HL-60 (cell line): ENCODE measurements at regions not wholly inside any gene's neighbourhood (a gene's known extent, or its start where the extent isn't known, plus 50 kb on each side); places are given as distances from the start of the nearest gene placed in this dataset.

Experiments
- DNase-seq, 2 experiments: peaks; one replicate each; pipeline ENCODE4 v3.0.0-alpha.2; 2010 to 2020; ENCODE audit warnings: low read depth in 1 of 2, low spot score in 1 of 2
- H3K27ac ChIP-seq: fragments of 250-450 bp; sonication (Bioruptor Pico); replicated peaks from 2 replicates; pipeline ENCODE4 v1.5.1; 2020; ENCODE audit warnings: mild to moderate bottlenecking, moderate library complexity
- H3K27me3 ChIP-seq: fragments of 250-450 bp; sonication (Bioruptor Pico); 2 replicates; pipeline ENCODE4 v1.5.1; 2021; ENCODE audit warnings: mild to moderate bottlenecking, moderate library complexity; ENCODE audit not compliant: insufficient read depth, poor library complexity, severe bottlenecking
- H3K4me3 ChIP-seq: replicated peaks from 2 replicates; pipeline ENCODE4 v1.5.1; 2011; ENCODE audit warnings: mild to moderate bottlenecking, control low read depth, low read length; ENCODE audit not compliant: insufficient read depth
- CTCF ChIP-seq: IDR thresholded peaks from one replicate; pipeline ENCODE4 v1.5.1; 2011; ENCODE audit warnings: low read length, control low read depth, inconsistent platforms; ENCODE audit not compliant: insufficient read depth
- GABPA ChIP-seq: IDR thresholded peaks from 2 replicates; pipeline ENCODE4 v1.6.1; 2012; ENCODE audit warnings: low read depth
- POLR2AphosphoS5 ChIP-seq: IDR thresholded peaks from 2 replicates; pipeline ENCODE4 v1.6.1; 2012; ENCODE audit warnings: low read depth
- REST ChIP-seq: IDR thresholded peaks from 2 replicates; pipeline ENCODE4 v1.6.1; 2012; ENCODE audit warnings: low read depth; ENCODE audit not compliant: insufficient replicate concordance
- SPI1 ChIP-seq: IDR thresholded peaks from 2 replicates; pipeline ENCODE4 v1.6.1; 2012; ENCODE audit warnings: low read depth, mild to moderate bottlenecking, borderline replicate concordance

GRCh38 chr16:60328152-60328551 is 1594.0 kb upstream of the GOT2 start:
- no peak for DNase-seq
- no peak overlapping the region for H3K27ac ChIP-seq

GRCh38 chr16:60318486-60318885 is 1584.4 kb upstream of the GOT2 start:
- H3K27ac ChIP-seq = no peak overlapping the region
- H3K4me3 ChIP-seq = no peak overlapping the region
- TF ChIP-seq REST (no peak), SPI1 (no peak), POLR2AphosphoS5 (no peak)
- DNase-seq = no peak
- no peaks in the 10 kb centered on the region for H3K27me3 ChIP-seq

More at GRCh38 chr16:60328152-60328551, 1594.0 kb upstream of the GOT2 start:
- Histone ChIP-seq H3K4me3 (no peak overlapping the region), H3K27me3 (no peaks in the 10 kb centered on the region)
- TF ChIP-seq CTCF (no peak), REST (no peak), POLR2AphosphoS5 (no peak), GABPA (no peak), SPI1 (no peak)

GRCh38 chr16:60310846-60311445 is 1576.8 kb upstream of the GOT2 start:
- DNase-seq = no peak
- no peak overlapping the region for H3K27ac ChIP-seq
- TF ChIP-seq SPI1 (no peak), CTCF (no peak), POLR2AphosphoS5 (no peak), GABPA (no peak), REST (no peak)
- H3K4me3 ChIP-seq = no peak overlapping the region
- no peaks in the 10 kb centered on the region for H3K27me3 ChIP-seq

GRCh38 chr16:60304720-60305119 is 1570.6 kb upstream of the GOT2 start:
- Histone ChIP-seq H3K27ac (no peak overlapping the region), H3K27me3 (no peaks in the 10 kb centered on the region), H3K4me3 (no peak overlapping the region)
- no peak for TF ChIP-seq CTCF
- TF ChIP-seq GABPA = no peak
- no peak for TF ChIP-seq REST
- TF ChIP-seq SPI1 = no peak
- TF ChIP-seq POLR2AphosphoS5 = no peak
- DNase-seq = no peak
